ENCODE measurements at regions not wholly inside any gene's neighbourhood (a gene's known extent, or its start where the extent isn't known, plus 50 kb on each side); places are given as distances from the start of the nearest gene placed in this dataset.

- Histone ChIP-seq H3K4me1 (ENCODE audit: control insufficient read depth in 1 of 2, insufficient read depth in 2 of 2, low read depth in 1 of 2, low read length in 1 of 2) (no peaks in the 10 kb centered on the region), H2AFZ (ENCODE audit: low read depth) (no peak overlapping the region), H3K9me3 (no peaks in the 10 kb centered on the region), H3K27ac (ENCODE audit: low read depth in 2 of 2, low read length in 1 of 2) (no peak overlapping the region), H3K9me2 (no peaks in the 10 kb centered on the region), H4K20me1 (ENCODE audit: insufficient read depth) (no peaks in the 10 kb centered on the region), H3F3A (replicated peaks; ENCODE audit: insufficient read depth) (no peaks in the 10 kb centered on the region), H3K79me2 (ENCODE audit: insufficient read depth) (no peaks in the 10 kb centered on the region), H3K27me3 (ENCODE audit: insufficient read depth) (no peaks in the 10 kb centered on the region), H3K4me2 (no peak overlapping the region), H3K4me3 (ENCODE audit: low read depth in 2 of 2, low read length in 1 of 2) (no peak overlapping the region), H3K9ac (no peak overlapping the region), H3K36me3 (replicated peaks in 1 of 2; ENCODE audit: control insufficient read depth in 1 of 2, insufficient read depth in 2 of 2, low read length in 1 of 2) (no peaks in the 10 kb centered on the region)
- CTCF ChIA-PET, result interaction anchor here (1.0 to 1.2 kb wide), 3 partner anchors 9 to 1432 kb away, joined by 3 read pairs; no protein-coding TSS in a partner anchor
- POLR2A ChIA-PET, result no interaction called here
- no peak for DNase-seq
- WGBS (ENCODE audit: low lambda C conversion rate), result 45% methylated on average over 5 of the region's 5 CpGs
- TF ChIP-seq CHD2 (IDR thresholded peaks at IDR 0.05; ENCODE audit: low read length, partially characterized antibody) (no peak), YY1 (IDR thresholded peaks at IDR 0.05; ENCODE audit: low read depth) (no peak), USF2 (IDR thresholded peaks at IDR 0.05; ENCODE audit: borderline replicate concordance, low read depth, low read length) (no peak), TCF12 (IDR thresholded peaks at IDR 0.05) (no peak), RXRA (IDR thresholded peaks at IDR 0.05; ENCODE audit: borderline replicate concordance, low read depth) (no peak), USF1 (IDR thresholded peaks at IDR 0.05; ENCODE audit: borderline replicate concordance, low read depth) (no peak), REST (IDR thresholded peaks at IDR 0.05; ENCODE audit: low read depth, low read length) (no peak), IRF3 (IDR thresholded peaks at IDR 0.05; ENCODE audit: low read depth, low read length) (no peak), JUND (IDR thresholded peaks at IDR 0.05) (no peak), TAF1 (IDR thresholded peaks at IDR 0.05; ENCODE audit: borderline replicate concordance, low read depth, low read length) (no peak), FOXM1 (IDR thresholded peaks at IDR 0.05; ENCODE audit: low read depth) (no peak), SIN3A (IDR thresholded peaks at IDR 0.05; ENCODE audit: borderline replicate concordance, low read depth, low read length) (no peak), MAX (IDR thresholded peaks at IDR 0.05; ENCODE audit: low read depth) (no peak), GATA2 (CRISPR knock-in tag; IDR thresholded peaks at IDR 0.05) (no peak), POLR2AphosphoS5 (IDR thresholded peaks at IDR 0.05; ENCODE audit: low read depth, low read length) (no peak), MXI1 (IDR thresholded peaks at IDR 0.05; ENCODE audit: low read depth, low read length) (no peak), TEAD4 (IDR thresholded peaks at IDR 0.05; ENCODE audit: borderline replicate concordance, insufficient read depth) (no peak)
Observed at GRCh38 chr3:140859592-140860336, 81.9 kb upstream of the SLC25A36 start.
